Gastroesophageal sphincter (tissue), 4 donors: ENCODE measurements at regions not wholly inside any gene's neighbourhood (a gene's known extent, or its start where the extent isn't known, plus 50 kb on each side); places are given as distances from the start of the nearest gene placed in this dataset.

Source experiments
- ATAC-seq: fragments of 150-250 bp; one replicate; pipeline ENCODE4 v1.9.1; 2016; ENCODE audit warnings: mild to moderate bottlenecking, moderate library complexity
- H3K27ac ChIP-seq, 4 donors: fragments of 200-600 bp; sonication (generic) in 3 of 4; 1 replicate in 3 of 4; 2 replicates in 1 of 4; pipeline ENCODE4 v1.5.1; 2016 to 2019
- H3K27me3 ChIP-seq: fragments of 200-600 bp; sonication (generic); one replicate; pipeline ENCODE4 v1.5.1; 2019
- H3K36me3 ChIP-seq, 2 donors: fragments of 200-600 bp; sonication (generic); one replicate each; pipeline ENCODE4 v1.5.1; 2019; ENCODE audit warnings: control low read depth in 1 of 2
- H3K4me1 ChIP-seq, 3 donors: fragments of 200-600 bp; sonication (generic); 1 replicate in 2 of 3; 2 replicates in 1 of 3; pipeline ENCODE4 v1.5.1; 2016 to 2019; ENCODE audit warnings: control low read depth in 2 of 3
- H3K4me3 ChIP-seq, 2 donors: fragments of 200-600 bp; sonication (generic); one replicate each; pipeline ENCODE4 v1.5.1; 2019; ENCODE audit warnings: mild to moderate bottlenecking in 1 of 2, moderate library complexity in 1 of 2
- H3K9me3 ChIP-seq, 3 donors: fragments of 200-600 bp; sonication (generic); one replicate each; pipeline ENCODE4 v1.5.1; 2017 to 2019; ENCODE audit warnings: control low read depth in 2 of 3
- EP300 ChIP-seq: sonication (generic); formaldehyde crosslinking; IDR thresholded peaks from one replicate; pipeline ENCODE4 v1.6.1; 2017; ENCODE audit warnings: antibody characterized with exemption, mild to moderate bottlenecking
- POLR2A ChIP-seq, 2 donors: fragments of 450-650 bp; IDR thresholded peaks; one replicate each; pipeline ENCODE4 v1.6.1; 2017; ENCODE audit warnings: antibody characterized with exemption in 2 of 2, mild to moderate bottlenecking in 2 of 2, moderate library complexity in 1 of 2
- POLR2AphosphoS5 ChIP-seq: sonication (generic); formaldehyde crosslinking; IDR thresholded peaks from one replicate; pipeline ENCODE4 v1.6.1; 2017; ENCODE audit warnings: antibody characterized with exemption
- WGBS, 2 donors: methylation state at CpG; one replicate each; pipeline ENCODE4 v1.1.5; 2018; ENCODE audit warnings: low coverage in 1 of 2; 5-methylcytosine and 5-hydroxymethylcytosine counted together
- TF ChIP-seq, protein P1 (sequence below), 4 experiments: fragments of 200-600 bp in 2 of 4; fragments of 450-650 bp in 2 of 4; sonication (generic) in 1 of 4; IDR thresholded peaks; one replicate each; pipeline ENCODE4 v1.5.1; 2017 to 2019; ENCODE audit warnings: antibody characterized with exemption in 4 of 4, mild to moderate bottlenecking in 2 of 4, moderate library complexity in 2 of 4

DNA sequence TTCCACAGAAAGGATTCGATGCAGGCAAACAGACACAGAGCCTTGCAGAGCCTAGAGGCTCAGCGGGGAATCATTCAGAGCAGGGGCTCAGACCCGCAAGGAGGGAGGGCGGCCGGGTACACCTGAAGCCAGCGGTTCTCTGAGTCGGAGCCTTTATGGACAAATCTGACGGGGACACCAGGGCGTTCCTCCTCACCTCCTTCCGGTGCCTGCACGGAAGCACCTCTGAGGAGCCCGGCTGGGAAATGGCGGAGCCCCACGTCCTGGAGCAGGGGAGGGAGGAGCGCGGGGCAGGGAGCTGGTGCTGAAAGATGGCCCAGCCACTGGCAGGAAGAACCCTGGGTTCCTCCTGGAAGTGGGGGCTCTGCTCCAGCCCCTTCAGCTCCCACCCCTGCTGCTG, 193.5 kb upstream of the ALKAL2 start:
- Histone ChIP-seq H3K36me3 (no peaks in the 10 kb centered on the region), H3K4me1 (no peaks in the 10 kb centered on the region), H3K27me3 (no peaks in the 10 kb centered on the region), H3K9me3 (no peaks in the 10 kb centered on the region), H3K27ac (no peak overlapping the region), H3K4me3 (no peak overlapping the region)
- TF ChIP-seq POLR2A (IDR thresholded peaks at IDR 0.05), result no peak
- TF ChIP-seq EP300, result no peak
- TF ChIP-seq, protein P1, sequence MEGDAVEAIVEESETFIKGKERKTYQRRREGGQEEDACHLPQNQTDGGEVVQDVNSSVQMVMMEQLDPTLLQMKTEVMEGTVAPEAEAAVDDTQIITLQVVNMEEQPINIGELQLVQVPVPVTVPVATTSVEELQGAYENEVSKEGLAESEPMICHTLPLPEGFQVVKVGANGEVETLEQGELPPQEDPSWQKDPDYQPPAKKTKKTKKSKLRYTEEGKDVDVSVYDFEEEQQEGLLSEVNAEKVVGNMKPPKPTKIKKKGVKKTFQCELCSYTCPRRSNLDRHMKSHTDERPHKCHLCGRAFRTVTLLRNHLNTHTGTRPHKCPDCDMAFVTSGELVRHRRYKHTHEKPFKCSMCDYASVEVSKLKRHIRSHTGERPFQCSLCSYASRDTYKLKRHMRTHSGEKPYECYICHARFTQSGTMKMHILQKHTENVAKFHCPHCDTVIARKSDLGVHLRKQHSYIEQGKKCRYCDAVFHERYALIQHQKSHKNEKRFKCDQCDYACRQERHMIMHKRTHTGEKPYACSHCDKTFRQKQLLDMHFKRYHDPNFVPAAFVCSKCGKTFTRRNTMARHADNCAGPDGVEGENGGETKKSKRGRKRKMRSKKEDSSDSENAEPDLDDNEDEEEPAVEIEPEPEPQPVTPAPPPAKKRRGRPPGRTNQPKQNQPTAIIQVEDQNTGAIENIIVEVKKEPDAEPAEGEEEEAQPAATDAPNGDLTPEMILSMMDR (IDR thresholded peaks at IDR 0.05), result no peak
- TF ChIP-seq POLR2AphosphoS5, result no peak
- no peak for ATAC-seq
- WGBS, 2 donors, result 89 to 94% methylated on average over 3 to 16 of the region's 16 CpGs

DNA sequence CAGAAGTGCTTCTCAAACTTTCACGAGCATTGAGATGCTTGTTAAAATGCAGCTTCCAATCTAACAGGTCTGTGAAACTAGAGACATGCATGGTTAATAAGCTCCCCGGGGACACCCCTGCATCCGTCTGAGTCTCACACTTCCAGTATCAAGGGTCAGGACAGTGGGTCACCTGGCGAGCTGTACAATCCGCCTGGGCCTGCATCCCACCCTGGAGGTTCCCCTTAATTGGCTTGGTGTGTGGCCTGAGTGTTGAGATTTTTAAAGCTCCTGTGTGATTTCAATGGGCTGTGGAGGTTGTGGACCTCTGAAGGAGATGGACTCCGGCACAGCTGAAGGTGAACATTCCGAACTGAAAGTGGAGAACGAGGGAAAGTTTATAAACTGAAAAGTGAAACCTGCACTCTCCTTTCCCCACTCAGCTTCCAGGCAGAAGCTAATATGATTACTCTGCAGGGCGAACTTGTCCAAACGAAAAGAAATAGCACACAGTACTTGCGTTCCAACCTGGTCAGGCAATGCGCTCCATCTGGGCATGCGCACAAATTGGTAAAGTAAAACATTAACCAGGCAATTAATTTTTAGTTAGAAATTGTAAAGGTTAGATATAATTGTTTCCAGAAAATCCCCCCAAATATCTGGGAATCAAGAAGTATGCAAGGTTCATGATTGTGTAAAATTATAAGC, 191.7 kb upstream of the ALKAL2 start:
- Histone ChIP-seq H3K36me3 (no peaks in the 10 kb centered on the region), H3K27me3 (no peaks in the 10 kb centered on the region), H3K4me1 (no peaks in the 10 kb centered on the region), H3K4me3 (no peak overlapping the region), H3K9me3 (no peaks in the 10 kb centered on the region), H3K27ac (peak overlapping the region in 1 of 4 donors; percentile 19)
- WGBS, 2 donors, result 28 to 65% methylated on average over 4 to 13 of the region's 13 CpGs
- ATAC-seq, result no peak
- TF ChIP-seq POLR2A (IDR thresholded peaks at IDR 0.05), result no peak
- TF ChIP-seq, protein P1 (IDR thresholded peaks at IDR 0.05), result no peak
- no peak for TF ChIP-seq EP300
- TF ChIP-seq POLR2AphosphoS5, result no peak

DNA sequence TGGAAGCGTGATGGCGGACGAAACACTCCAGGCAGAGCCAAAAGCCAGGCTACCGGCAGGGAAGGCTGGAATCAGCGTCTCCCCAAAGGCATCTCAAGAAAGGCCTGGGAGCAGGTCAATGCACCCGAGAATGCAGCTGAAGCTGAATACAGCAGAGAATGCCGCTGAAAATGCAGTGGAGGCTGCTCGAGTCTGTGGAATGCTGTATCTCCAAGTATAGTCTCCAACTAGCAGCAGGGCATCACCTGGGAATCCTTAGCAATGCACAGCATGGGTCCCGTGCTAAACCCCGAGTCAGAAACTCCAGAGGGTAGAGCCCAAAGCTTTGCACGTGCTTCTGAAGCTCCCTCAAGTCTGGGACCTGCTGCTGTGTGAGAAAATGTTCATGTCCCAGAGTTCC, 191.1 kb upstream of the ALKAL2 start:
- H3K4me3 ChIP-seq, result no peak overlapping the region
- H3K4me1 ChIP-seq, result no peaks in the 10 kb centered on the region
- ATAC-seq, result no peak
- WGBS, 2 donors, result 62 to 70% methylated on average over 5 to 10 of the region's 11 CpGs
- no peaks in the 10 kb centered on the region for H3K36me3 ChIP-seq
- no peaks in the 10 kb centered on the region for H3K27me3 ChIP-seq
- TF ChIP-seq, protein P1 (IDR thresholded peaks at IDR 0.05), result no peak
- no peak for TF ChIP-seq EP300
- no peak for TF ChIP-seq POLR2A (IDR thresholded peaks at IDR 0.05)
- no peak for TF ChIP-seq POLR2AphosphoS5
- H3K27ac ChIP-seq, result no peak overlapping the region
- H3K9me3 ChIP-seq, result no peaks in the 10 kb centered on the region

DNA sequence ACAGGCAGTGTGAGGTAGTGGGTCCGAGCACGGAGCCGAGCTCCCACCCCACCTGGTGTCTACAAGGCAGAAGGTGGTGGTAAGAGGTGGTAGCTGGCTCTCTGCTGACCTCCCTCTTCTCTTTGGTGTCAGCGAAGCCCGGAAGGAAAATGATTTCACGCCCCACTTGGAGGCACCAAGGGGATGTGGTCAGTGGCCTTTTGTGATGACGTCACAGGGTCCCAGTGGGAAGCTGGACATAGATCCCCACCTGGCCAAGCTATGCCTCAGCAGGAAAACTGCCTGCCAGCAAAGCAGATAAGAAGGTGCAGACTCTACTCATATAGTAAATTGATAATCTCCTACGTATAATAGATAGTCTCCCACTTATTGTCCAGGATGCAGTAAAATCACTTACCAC, 183.7 kb upstream of the ALKAL2 start:
- Histone ChIP-seq H3K4me3 (no peak overlapping the region), H3K27ac (no peak overlapping the region), H3K27me3 (peaks cover 43% of the 10 kb centered on the region), H3K9me3 (peaks cover 0 to 13% (median 0%) of the 10 kb centered on the region in 3 donors), H3K4me1 (peaks cover 0 to 10% (median 0%) of the 10 kb centered on the region in 3 donors), H3K36me3 (no peaks in the 10 kb centered on the region)
- WGBS, 2 donors, result 80% methylated on average over 4 of the region's 8 CpGs; no CpG with 5 or more reads in 1 of the 2 donors
- ATAC-seq, result no peak
- TF ChIP-seq POLR2AphosphoS5 (no peak), EP300 (no peak), POLR2A (IDR thresholded peaks at IDR 0.05) (no peak)
- TF ChIP-seq, protein P1 (IDR thresholded peaks at IDR 0.05), result no peak

DNA sequence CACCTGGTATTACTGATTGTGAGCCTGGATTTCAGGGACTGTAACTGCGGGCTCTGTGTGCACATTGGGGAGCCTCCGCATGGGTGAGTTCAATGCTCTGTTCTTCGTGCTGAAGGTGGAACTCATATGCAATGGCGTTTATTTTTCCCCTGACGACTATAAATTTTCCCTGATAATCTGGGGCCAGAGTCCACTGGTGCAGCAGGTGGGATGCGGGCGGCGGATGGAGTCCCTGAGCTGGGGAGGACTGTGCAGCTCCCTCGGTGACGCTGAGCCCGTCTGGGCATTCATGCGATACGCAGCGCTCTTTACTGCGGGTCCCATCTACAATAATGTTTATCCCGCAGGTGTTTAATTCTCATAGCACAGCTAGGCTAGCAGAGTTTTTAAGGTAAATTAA, 181.6 kb upstream of the ALKAL2 start:
- TF ChIP-seq, protein P1 (IDR thresholded peaks at IDR 0.05), result no peak
- TF ChIP-seq POLR2A (IDR thresholded peaks at IDR 0.05), result no peak
- no peak for TF ChIP-seq EP300
- no peak for TF ChIP-seq POLR2AphosphoS5
- no peak overlapping the region for H3K27ac ChIP-seq
- H3K4me3 ChIP-seq, result no peak overlapping the region
- H3K4me1 ChIP-seq, result peaks cover 0 to 10% (median 0%) of the 10 kb centered on the region in 3 donors
- H3K27me3 ChIP-seq, result peaks cover 64% of the 10 kb centered on the region
- 91 to 93% methylated on average over 10 to 14 of the region's 16 CpGs for WGBS, 2 donors
- ATAC-seq, result no peak
- H3K36me3 ChIP-seq, result no peaks in the 10 kb centered on the region
- peaks cover 0 to 13% (median 0%) of the 10 kb centered on the region in 3 donors for H3K9me3 ChIP-seq
